ENCODE measurements at regions not wholly inside any gene's neighbourhood (a gene's known extent, or its start where the extent isn't known, plus 50 kb on each side); places are given as distances from the start of the nearest gene placed in this dataset.

DNA sequence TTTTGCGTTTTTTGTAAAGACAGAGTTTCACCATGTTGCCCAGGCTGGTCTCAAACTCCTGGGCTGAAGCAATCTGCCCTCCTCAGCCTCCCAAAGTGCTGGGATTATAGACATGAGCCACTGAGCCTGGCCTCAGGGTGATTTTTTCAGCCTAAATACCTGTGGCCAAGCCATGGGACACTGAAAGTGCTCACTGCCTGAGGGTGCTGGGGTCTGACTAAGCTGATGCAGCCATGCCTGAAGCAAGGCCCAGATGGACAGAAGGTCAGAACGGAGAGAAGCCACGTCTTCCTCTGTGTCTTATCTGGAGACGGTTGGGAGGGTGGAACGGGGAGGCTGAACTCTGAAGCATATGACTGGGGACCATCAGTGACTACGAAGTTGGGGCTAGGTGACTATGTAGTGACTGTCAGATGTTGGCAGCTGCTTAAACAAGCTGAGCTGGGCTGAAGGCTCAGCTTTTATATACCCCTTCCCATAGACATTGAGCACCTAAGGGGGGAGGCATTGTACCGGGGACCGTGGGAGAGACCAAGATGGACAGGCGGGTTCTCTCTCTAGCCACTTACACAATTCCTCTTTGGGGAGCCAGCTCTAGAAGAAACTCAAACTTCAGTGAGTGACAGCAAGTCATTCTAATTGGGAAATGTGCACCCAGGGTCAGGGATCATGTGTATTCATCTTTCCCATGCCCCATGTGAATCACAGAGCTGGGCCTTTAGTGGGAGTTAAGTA is 73.3 kb upstream of the HABP2 start:
- DNase-seq (ENCODE audit: low spot score): no peak
- in situ Hi-C loops (cut with MboI; ENCODE audit: low pct_unique_long_range_greater_than_20kb, low sequenced_read_pairs, unreplicated experiment): no loop called here
- TF ChIP-seq, protein P1, sequence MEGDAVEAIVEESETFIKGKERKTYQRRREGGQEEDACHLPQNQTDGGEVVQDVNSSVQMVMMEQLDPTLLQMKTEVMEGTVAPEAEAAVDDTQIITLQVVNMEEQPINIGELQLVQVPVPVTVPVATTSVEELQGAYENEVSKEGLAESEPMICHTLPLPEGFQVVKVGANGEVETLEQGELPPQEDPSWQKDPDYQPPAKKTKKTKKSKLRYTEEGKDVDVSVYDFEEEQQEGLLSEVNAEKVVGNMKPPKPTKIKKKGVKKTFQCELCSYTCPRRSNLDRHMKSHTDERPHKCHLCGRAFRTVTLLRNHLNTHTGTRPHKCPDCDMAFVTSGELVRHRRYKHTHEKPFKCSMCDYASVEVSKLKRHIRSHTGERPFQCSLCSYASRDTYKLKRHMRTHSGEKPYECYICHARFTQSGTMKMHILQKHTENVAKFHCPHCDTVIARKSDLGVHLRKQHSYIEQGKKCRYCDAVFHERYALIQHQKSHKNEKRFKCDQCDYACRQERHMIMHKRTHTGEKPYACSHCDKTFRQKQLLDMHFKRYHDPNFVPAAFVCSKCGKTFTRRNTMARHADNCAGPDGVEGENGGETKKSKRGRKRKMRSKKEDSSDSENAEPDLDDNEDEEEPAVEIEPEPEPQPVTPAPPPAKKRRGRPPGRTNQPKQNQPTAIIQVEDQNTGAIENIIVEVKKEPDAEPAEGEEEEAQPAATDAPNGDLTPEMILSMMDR (IDR thresholded peaks at IDR 0.05; ENCODE audit: extremely low read depth, insufficient read depth, missing control alignments): no peak

DNA sequence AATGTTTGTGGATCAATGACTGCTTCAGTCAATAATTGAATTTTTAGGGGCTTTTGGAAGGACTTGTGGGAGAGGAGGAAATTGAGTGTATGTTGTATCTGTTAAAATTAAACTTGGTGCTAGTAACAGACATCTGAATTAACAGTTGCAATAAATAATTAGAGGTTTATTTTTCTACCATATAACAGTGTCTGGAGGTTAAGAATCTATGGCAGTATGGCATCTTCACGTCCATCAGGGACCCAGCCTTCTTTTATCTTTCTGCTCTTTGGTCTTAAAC is 72.8 kb upstream of the HABP2 start:
- in situ Hi-C loops (cut with MboI; ENCODE audit: low pct_unique_long_range_greater_than_20kb, low sequenced_read_pairs, unreplicated experiment): no loop called here
- DNase-seq (ENCODE audit: low spot score): no peak

DNA sequence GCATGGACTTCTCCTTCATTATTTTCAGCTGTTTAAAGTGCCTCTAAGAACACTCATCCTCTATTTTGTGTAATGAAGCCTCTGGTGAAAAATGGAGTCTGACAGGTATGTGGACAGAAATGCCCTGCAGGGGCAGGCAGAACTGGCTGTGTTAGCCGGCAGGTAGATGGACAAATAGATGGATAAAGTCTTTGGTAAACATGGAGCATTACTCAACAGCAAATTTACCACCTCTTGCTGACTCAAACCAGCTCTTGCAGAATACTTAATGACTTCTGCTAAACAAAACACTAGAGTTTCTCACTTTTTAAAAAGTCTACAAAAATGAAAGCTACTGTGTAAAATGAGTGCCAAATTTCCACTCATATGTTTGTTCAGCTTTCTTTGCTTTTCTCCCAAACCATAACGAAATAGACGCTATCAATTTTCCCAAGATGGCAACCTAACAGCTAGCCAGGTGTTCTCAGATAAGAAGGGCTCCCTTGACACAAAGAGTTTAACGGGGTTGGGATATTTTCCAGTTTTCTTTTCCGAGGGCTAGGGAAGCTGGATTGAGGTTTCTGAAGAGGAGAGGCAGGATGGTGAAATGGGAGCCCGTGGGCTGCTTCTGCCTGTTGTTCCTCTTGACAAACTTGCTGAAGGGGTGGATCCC is 71.9 kb upstream of the HABP2 start:
- in situ Hi-C loops (cut with MboI; ENCODE audit: low pct_unique_long_range_greater_than_20kb, low sequenced_read_pairs, unreplicated experiment): no loop called here
- no peak for DNase-seq (ENCODE audit: low spot score)
- TF ChIP-seq, protein P1 (IDR thresholded peaks at IDR 0.05; ENCODE audit: extremely low read depth, insufficient read depth, missing control alignments): no peak

More for the DNA sequence above, 72.8 kb upstream of the HABP2 start:
- TF ChIP-seq, protein P1 (IDR thresholded peaks at IDR 0.05; ENCODE audit: extremely low read depth, insufficient read depth, missing control alignments): no peak

DNA sequence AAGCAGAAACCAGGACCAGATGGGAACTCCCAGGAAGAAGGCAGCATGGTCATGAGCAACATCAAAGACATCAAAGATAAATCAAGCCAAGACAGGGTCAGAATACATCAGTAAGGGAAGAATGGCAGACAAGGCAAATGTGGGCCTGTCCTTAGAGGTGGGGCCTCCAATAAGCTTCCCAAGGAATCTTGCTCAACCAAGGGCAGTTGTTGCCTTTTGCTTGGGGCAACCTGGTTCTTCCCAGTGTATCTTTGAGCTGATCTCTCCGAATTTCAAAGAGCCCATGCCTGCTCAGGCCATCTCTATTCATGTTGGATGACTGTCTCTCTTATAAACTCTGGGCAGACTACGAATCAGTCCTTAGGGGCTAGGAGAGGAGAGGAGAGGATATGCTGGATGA is 68.4 kb upstream of the HABP2 start:
- TF ChIP-seq, protein P1 (IDR thresholded peaks at IDR 0.05; ENCODE audit: extremely low read depth, insufficient read depth, missing control alignments): no peak
- in situ Hi-C loops (cut with MboI; ENCODE audit: low pct_unique_long_range_greater_than_20kb, low sequenced_read_pairs, unreplicated experiment): no loop called here
- no peak for DNase-seq (ENCODE audit: low spot score)

DNA sequence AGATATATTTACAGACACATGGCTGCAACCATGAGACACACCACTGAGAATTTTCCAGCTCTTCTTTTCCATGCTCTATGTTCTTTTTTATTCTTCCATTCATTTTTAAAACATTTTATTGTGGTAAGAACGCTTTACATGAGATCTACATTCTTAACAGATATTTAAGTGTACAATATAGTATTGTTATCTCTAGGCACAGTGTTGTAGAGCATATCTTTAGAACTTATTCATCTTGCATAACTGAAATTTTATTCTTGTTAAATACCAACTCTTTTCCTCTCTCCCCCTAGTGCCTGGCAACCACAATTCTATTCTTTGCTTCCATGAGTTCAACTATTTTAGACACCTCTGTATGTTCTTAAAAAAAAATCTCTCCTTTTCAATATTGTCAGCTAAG is 67.1 kb upstream of the HABP2 start:
- no peak for DNase-seq (ENCODE audit: low spot score)
- in situ Hi-C loops (cut with MboI; ENCODE audit: low pct_unique_long_range_greater_than_20kb, low sequenced_read_pairs, unreplicated experiment): no loop called here
- TF ChIP-seq, protein P1 (IDR thresholded peaks at IDR 0.05; ENCODE audit: extremely low read depth, insufficient read depth, missing control alignments): no peak

DNA sequence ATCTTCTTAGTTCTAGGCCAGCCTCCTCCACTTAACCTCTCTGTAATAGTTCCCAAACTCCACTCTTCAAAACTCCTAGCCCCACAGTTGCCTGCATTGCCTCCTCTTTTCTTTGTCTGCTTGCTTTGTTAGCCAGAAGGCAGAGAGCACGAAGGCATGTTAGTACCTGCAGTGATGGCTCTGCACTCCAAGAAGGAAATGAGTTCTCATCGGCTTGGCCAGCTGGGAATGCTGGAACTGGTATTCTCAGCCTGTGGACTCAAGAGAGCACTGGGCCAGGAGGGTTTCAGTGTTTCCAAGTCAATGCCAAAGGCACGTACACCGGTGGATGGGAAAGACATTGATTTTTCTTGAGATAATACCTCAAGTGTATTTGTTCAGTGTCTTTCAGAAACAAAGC is 66.3 kb upstream of the HABP2 start:
- TF ChIP-seq, protein P1 (IDR thresholded peaks at IDR 0.05; ENCODE audit: extremely low read depth, insufficient read depth, missing control alignments): no peak
- in situ Hi-C loops (cut with MboI; ENCODE audit: low pct_unique_long_range_greater_than_20kb, low sequenced_read_pairs, unreplicated experiment): no loop called here
- DNase-seq (ENCODE audit: low spot score): no peak
